ENCODE measurements at regions not wholly inside any gene's neighbourhood (a gene's known extent, or its start where the extent isn't known, plus 50 kb on each side); places are given as distances from the start of the nearest gene placed in this dataset.

GRCh38 chr1:193988885-193989284 lies 802.5 kb upstream of the B3GALT2 start:
- no peak for DNase-seq (ENCODE audit: low read depth)
- TF ChIP-seq CTCF (IDR thresholded peaks at IDR 0.05; ENCODE audit: insufficient read depth, low read length, severe bottlenecking): no peak
- FAIRE-seq: no peak
- Histone ChIP-seq H3K4me3 (ENCODE audit: low read depth, low read length) (no peak overlapping the region), H3K36me3 (ENCODE audit: control insufficient read depth, insufficient read depth, low read length) (no peaks in the 10 kb centered on the region), H3K27me3 (ENCODE audit: control insufficient read depth, insufficient read depth, low read length) (no peaks in the 10 kb centered on the region)

GRCh38 chr1:193979219-193979618 lies 792.8 kb upstream of the B3GALT2 start:
- Histone ChIP-seq H3K27me3 (ENCODE audit: control insufficient read depth, insufficient read depth, low read length) (no peaks in the 10 kb centered on the region), H3K36me3 (ENCODE audit: control insufficient read depth, insufficient read depth, low read length) (no peaks in the 10 kb centered on the region), H3K4me3 (ENCODE audit: low read depth, low read length) (no peak overlapping the region)
- FAIRE-seq (no peak), DNase-seq (ENCODE audit: low read depth) (no peak)
- TF ChIP-seq CTCF (IDR thresholded peaks at IDR 0.05; ENCODE audit: insufficient read depth, low read length, severe bottlenecking): no peak

- FAIRE-seq (no peak), DNase-seq (ENCODE audit: low read depth) (peak; percentile 76)
- Histone ChIP-seq H3K4me3 (ENCODE audit: low read depth, low read length) (no peak overlapping the region), H3K27me3 (ENCODE audit: control insufficient read depth, insufficient read depth, low read length) (no peaks in the 10 kb centered on the region), H3K36me3 (ENCODE audit: control insufficient read depth, insufficient read depth, low read length) (no peaks in the 10 kb centered on the region)
- TF ChIP-seq CTCF (IDR thresholded peaks at IDR 0.05; ENCODE audit: insufficient read depth, low read length, severe bottlenecking): no peak
These were observed 787.9 kb upstream of the B3GALT2 start for GRCh38 chr1:193974286-193974798.

GRCh38 chr1:193973428-193973827 lies 787.0 kb upstream of the B3GALT2 start:
- H3K27me3 ChIP-seq (ENCODE audit: control insufficient read depth, insufficient read depth, low read length): no peaks in the 10 kb centered on the region
- DNase-seq (ENCODE audit: low read depth) (no peak), FAIRE-seq (no peak)
- H3K4me3 ChIP-seq (ENCODE audit: low read depth, low read length): no peak overlapping the region
- no peaks in the 10 kb centered on the region for H3K36me3 ChIP-seq (ENCODE audit: control insufficient read depth, insufficient read depth, low read length)
- TF ChIP-seq CTCF (IDR thresholded peaks at IDR 0.05; ENCODE audit: insufficient read depth, low read length, severe bottlenecking): no peak

GRCh38 chr1:193971595-193971994 lies 785.2 kb upstream of the B3GALT2 start:
- H3K36me3 ChIP-seq (ENCODE audit: control insufficient read depth, insufficient read depth, low read length): no peaks in the 10 kb centered on the region
- no peak for TF ChIP-seq CTCF (IDR thresholded peaks at IDR 0.05; ENCODE audit: insufficient read depth, low read length, severe bottlenecking)
- H3K27me3 ChIP-seq (ENCODE audit: control insufficient read depth, insufficient read depth, low read length): no peaks in the 10 kb centered on the region
- DNase-seq (ENCODE audit: low read depth): peak; percentile 98
- FAIRE-seq: no peak
- no peak overlapping the region for H3K4me3 ChIP-seq (ENCODE audit: low read depth, low read length)

- no peak for TF ChIP-seq CTCF (IDR thresholded peaks at IDR 0.05; ENCODE audit: insufficient read depth, low read length, severe bottlenecking)
- DNase-seq (ENCODE audit: low read depth) (no peak), FAIRE-seq (no peak)
- Histone ChIP-seq H3K27me3 (ENCODE audit: control insufficient read depth, insufficient read depth, low read length) (no peaks in the 10 kb centered on the region), H3K4me3 (ENCODE audit: low read depth, low read length) (no peak overlapping the region), H3K36me3 (ENCODE audit: control insufficient read depth, insufficient read depth, low read length) (no peaks in the 10 kb centered on the region)
These were observed 774.1 kb upstream of the B3GALT2 start for GRCh38 chr1:193960499-193960898.

Data from bronchial epithelial cell (primary cell).